Activated naive CD4-positive, alpha-beta T cell (primary cell): ENCODE measurements at regions not wholly inside any gene's neighbourhood (a gene's known extent, or its start where the extent isn't known, plus 50 kb on each side); places are given as distances from the start of the nearest gene placed in this dataset.

Source experiments
- DNase-seq, 4 experiments: peaks; one replicate each; lab custom pipeline; 2025; lab: John Stamatoyannopoulos, UW

DNA sequence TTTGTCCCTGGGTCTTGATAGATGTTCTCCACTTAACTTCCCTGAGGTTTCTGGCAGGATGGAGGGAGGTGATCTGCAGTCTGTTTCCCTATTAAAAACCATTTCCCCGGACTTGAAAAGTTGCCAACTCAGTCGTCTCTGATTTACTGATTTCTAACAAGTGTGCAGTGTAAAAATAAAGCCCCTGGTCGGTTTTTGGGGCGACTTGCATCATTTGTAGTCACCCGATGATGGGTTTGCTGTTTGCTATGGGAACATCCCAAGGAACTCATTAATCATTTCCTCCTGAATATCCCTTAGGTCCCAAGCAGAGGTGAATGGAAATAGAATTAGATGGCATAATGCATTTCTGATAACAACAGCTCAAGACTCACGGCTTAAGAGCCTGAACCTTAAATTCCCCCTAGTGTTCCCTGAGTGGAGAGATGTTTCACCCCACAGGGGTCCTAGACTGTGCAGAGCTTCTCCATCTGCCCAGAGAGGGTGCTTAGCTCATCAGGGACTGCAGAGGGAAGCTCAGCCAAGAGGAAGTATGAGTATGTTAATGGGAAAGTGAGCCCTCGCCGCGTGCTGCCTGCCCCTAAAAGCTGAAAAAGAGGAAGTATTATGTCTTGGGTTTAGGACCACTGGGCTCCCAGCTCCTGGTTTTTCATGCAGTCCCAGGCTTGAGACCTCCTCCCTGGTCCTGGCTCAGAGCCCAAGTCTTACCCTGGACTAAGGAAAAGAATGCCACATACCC lies 115.1 kb upstream of the DAP start:
- no peak for DNase-seq

DNA sequence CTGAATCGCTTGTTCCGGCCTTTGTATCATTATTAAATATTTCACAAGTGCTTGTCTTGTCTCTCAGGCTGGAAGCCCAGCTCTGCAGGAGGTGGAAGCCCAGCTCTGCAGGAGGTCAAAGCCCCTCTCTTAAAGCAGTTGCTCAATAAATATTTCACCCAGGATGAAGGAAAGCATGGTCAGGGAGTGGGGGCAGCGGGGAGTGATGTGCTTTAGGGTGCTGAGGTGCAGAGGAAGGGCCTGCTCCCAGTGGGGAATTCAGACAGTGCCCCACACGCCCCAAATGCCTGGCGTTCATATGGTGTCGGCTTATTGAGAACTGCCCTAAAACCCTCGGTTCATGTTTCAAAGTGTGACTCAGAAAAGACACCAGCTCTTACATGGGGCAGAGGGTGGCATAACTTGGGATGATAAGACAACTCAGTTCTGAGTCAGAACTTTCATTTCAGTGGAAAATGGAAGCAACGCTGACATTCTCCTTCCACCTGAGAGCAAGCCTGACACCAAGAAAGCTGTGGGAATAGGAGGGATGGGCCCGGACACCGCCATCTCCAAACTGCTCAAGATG lies 114.3 kb upstream of the DAP start:
- no peak for DNase-seq

DNA sequence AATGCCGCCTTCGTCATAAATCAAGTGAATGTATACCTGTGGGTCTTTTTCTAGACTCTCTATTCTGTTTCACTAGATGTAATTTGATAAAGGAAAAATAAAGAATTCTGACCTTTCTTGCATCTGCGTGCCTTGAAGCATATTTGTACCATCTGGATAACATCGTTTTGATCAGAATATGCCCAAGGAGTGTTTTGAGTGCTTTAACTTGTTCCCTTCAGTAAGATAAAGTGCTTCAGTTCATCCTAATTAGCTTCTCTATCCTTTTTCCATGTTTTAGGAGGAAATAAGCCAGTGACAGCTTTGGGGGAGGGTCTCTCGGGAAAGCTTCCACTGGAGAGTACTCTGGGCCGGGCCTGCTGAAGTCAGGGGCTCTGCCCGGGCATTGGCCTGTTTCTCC lies 113.5 kb upstream of the DAP start:
- DNase-seq = no peak

DNA sequence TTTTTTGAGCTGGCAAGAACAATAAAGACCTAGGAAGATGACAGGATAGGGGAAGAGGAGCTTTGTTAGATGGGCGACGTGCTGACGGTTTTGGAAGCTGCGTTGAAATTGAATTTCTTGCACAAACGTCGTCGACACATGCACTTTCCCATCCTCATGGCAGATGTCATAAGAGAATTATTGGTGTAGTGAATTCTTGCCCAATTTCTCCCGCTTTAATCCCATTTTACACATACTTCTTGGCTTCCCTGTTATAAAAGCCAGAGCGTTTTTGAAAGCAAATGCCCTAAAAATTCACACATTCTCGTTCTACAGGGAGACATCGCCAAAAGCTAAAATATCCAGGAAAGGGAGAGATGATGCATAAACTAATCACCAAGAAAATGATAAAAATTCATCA lies 109.8 kb upstream of the DAP start:
- no peak for DNase-seq

DNA sequence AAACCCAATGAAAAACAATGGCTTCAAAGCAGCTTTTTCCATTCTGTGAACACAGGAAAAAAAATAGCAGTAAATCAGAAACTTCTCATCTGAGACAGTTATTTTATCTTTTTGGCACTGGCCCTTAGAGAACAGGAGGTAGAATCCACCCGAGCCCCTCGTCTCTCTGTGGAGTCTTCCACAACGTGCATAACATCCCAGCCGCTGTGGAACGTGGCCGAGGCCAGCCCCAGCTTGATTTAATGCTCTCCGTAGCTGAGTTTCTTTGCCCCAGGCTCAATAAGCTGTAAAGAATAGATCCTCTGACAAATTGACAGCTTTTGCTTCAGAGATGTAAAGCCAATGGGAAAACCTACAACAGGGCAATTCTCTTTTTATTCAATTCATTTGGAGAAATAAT lies 107.9 kb upstream of the DAP start:
- no peak for DNase-seq

DNA sequence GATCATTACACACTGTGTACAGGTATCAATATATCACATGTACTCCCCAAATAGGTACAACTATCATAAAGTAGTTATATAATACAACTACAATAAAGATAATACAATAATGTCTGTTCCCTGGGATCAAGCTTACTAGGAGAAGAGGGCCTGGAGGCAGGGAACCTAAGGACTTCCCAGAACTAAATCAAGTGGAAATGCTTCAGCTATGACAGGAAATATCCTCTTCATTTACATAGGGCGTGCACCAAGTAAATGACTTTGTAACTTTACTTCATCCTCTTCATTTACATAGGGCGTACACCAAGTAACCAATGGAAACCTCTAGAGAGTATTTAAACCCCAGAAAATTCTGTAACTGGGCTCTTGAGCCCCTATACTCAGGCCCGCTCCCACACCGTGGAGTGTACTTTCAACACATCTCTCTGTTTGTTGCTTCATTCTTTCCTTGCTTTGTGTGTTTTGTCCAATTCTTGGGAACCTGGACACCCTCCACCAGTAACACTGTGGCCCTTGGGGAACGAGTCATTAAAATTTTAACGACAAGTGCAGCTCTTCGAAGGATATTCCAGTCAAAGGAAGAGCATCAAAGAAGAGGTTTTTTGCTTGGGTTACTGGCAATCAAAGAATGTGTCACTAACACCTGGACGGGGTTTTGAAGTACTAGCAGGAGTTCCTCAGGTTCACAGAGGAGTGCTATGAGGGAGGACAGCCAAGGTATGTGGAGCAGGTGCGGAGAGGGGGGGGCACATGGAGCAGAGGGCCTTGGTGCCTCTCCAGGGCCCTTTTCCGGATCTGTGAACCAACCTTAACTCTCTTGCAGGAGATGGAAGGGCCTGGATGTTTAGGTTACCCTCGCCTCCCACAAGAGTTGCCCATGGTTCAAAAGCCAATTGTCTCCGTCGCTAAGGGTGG lies 106.6 kb upstream of the DAP start:
- no peak for DNase-seq

DNA sequence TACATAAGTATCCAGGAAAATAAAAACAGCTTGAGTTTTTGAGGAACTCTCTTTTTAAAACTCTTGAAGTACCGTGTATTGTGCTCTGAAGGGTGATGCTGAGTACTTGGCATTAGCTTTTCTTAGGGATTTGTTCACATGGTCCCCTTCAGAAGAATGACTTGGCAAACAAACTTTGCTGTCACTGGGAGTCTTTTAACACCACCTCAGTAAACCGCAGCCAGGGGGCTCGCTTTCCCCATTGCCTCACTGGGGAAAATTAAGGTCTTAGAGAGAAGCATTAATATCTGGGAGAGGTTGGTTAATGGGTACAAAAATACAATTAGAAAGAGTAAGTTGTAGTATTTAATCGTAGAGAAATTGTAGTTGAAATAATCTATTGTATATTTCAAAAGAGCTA lies 105.9 kb upstream of the DAP start:
- DNase-seq = no peak

DNA sequence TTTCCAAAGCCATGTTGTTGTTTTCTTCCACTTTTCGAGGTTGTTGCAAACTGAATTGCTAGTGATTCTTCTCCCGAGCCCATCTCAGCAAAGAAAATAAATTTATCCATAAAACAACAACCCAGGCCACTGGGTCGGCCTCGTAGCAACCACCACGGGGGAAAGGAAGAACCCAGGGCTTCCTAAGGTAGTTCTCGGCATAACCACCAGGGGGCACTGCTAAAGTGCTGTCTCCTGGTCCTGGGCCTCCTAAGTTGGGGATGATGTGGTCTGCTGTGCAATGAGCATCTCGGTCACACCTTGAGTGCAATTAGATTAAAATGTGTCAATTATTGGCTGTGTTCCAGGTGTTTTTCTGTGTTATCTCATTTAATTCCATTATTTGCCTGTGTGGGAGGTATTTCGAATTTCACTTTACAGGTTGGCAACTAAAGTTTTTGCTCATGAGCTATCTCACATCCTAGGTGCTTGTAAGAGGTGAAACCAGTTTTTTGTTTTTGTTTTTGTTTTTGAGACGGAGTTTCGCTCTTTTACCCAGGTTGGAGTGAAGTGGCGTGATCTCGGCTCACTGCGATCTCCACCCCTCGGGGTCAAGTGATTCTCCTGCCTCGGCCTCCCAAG lies 102.8 kb upstream of the DAP start:
- DNase-seq = peak in 3 of 4 experiments; percentile 7 to 16 (median 12)

DNA sequence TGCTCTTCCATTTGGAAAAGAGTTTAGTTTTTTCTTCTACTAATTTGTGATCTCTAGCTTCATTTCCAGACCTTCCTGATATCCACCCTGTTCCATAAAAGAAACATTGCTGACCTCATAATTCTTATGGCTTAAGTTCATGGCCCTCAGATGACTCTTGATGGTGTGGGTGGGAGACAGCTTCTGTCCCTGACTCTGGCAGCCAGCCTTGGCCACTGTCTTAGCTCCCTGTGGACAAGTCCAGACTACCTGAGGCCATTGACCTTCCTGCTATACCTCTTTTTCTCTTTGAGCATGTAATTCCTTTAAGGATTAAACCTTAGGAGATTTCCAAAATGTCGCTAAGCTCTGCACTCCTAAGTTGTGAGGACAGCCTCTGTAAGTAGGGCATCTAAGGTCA lies 101.1 kb upstream of the DAP start:
- DNase-seq = no peak

DNA sequence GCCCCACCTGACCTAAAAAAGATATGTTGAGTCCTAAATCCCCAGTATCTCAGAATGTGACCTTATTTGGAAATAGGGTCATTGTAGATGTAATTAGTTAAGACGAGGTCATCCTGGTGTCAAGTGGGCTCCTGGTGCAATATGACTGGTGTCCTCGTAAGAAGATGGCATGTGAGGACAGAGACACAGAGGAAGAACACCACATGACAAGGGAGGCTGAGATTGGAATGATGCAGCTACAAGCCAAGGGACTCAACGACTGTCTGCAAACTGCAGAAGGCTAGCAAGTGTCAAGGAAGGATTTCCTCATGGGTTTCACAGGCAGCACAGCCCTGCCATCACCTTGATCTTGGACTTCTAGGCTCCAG lies 100.4 kb upstream of the DAP start:
- no peak for DNase-seq

DNA sequence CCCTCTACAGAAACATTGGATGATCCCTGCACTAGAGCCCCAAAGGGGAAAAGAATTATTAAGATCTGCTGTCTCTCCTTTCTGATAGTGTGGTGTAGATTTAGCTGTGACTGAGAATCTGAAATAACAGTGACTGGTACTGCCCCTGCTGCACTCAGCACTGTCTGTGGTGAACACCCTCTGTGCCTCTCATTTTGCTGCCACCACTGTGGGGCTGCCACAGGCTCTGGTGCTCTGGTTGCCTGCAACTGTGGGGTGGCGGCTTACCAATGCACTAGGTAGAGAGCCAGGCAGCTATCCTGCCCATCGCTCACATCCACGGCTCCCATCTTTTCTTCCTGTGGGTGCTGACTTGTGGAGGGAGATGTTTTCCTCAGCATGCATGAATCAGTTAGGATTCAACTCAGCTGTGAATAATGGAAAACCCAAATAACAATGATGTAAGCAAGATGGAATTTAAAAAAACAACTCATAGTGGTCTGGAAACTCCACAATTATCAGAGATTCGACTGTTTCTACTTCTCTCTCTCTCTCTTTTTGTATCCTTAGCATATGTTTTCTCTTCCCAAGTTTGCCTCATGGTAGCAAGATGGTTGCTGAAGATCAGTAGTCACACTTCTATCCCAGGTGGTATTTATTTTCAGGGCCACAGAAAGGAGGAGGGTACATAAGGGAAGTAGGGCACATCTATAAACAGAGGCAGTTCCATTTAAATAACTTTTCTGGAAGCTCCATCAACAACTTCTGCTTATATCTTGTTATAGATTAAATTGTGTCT lies 99.8 kb upstream of the DAP start:
- no peak for DNase-seq

DNA sequence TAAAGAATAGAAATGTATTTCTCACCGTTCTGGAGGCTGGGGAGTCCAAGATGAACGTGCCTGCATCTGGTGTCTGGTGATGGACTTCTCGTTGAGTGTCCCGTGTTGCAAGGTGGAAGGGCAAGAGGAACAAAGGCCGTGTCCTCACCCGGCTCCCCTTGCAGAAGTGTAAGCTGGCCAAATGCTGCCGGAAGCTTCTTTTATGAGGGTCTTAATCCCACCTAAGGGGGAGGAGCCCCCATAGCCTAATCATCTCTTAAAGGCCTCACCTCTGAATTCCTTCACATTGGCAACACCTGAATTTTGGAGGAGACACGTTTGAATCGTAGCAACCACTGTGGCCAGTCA lies 99.1 kb upstream of the DAP start:
- DNase-seq = no peak

DNA sequence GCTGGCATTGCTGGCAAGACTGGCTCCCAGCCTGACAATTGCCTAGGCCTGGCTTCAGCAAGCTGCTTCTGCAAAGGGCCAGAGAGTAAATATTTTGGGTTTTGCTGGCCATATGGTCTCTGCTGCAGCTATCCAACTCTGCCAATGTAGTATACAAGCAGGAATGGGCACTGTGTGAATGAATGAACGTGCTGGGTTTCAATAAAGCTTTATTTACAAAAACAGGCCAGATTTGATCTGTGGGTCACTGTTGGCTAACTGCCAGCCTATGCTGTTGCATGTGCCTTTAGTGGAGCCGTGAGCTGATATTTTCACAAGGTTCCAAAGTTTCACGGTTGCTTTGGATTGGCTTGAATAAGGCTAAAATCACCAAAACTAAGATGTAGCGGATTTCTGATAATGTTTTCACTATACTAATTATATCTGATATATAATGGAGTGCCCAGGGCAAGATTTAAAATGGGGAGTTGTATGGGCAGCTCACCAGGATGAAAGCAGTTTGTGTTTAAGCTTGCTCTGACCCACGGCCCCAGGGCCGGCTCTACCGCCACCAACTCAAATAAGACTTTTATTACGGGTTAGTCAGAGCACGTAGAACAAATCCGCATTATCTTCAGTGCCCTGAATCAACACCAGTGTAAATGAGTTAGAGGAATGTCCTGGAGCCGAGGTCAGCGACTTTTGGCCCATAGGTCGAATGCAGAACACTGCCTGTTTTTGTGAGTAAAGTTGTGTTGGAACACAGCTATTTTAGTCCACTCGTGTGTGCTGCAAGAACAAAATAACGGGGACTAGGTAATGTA lies 98.6 kb upstream of the DAP start:
- DNase-seq = no peak

DNA sequence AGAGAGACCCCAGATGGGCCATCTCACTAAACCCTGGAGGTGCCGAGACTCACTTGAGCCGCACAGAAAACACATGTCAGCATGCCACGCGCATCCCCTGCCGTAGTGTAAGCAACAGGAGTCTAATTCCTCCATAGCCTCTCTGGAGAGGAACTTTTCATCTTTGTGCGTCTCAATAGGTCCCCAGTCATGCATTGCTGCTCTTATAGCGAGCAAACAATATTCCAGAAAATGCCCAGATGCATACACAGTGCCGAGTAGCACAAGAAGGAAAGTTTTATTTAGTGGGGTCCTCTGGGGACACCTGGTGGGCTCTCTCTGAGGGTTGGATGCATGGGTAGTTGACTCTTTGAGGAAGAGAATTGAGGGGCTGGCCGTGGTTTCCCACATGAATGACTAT lies 97.9 kb upstream of the DAP start:
- no peak for DNase-seq

DNA sequence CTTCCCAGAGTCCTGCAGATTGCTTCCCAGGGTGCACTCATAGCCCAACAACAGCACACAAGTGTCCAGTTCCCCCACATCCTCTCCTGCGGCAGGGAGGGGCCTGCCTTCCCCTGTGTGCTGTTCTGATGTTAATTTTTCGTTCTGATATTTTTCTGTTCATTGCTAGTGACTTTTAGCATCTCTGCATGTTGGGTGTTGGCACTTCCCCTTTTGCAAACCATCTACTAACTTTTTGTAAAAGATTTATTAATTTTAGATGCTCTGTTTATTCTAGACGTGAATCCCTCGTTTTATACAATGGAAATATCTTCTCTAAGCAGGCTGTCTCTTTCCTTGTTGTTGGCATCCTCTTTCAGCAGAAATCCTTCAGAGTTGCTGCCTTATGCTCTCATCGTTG lies 97.3 kb upstream of the DAP start:
- DNase-seq = no peak

DNA sequence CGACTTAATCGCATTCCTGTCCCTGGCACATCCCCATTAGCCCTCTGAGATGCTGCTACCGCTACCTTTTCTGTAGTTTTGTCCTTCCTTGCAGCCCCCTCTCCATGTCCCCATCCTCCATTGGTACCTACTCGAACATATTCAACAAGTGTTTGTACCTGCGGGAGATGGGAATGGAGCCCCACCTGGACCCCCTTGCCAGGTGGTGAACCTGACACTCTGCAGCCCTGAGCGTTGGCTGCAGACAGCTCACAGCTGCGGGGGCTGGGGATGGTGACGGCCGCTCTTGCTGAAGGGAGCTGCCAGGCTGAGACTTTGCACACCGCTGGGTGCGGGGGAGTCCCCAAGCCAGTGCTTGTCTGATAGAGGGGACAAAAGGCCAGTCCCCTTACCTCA lies 96.3 kb upstream of the DAP start:
- no peak for DNase-seq

DNA sequence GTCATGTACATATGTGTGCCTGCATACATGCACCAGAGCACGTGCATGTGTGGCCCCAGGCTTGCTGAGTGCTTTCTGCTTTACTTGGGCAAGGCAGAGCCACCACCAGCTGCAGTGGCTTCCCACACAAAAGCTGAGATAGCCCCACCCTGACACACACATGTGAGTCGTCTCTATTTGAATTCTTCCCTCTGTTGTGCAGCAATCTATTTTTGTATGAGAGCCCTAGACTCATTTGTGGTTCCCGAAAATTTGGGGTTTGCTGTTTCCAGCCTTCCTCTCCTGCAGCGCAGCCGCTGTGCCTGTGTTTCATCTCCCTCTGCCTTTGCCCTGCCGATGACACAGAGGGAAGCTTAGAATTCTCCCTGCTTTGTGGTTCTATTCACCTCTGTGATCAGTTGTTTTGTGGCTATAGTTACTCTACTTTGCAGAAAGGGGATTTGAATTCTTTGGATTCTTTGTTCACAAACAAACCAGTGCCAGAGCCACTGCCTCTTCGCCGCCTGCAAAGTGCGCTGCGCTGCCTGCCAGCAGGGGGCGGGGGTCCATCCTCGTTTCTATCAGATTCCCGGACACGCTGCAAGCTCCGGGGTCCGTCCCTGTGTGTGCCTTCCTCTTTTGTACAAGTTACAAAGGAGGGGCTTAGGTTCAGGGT lies 95.8 kb upstream of the DAP start:
- DNase-seq = peak in 1 of 4 experiments; percentile 9

DNA sequence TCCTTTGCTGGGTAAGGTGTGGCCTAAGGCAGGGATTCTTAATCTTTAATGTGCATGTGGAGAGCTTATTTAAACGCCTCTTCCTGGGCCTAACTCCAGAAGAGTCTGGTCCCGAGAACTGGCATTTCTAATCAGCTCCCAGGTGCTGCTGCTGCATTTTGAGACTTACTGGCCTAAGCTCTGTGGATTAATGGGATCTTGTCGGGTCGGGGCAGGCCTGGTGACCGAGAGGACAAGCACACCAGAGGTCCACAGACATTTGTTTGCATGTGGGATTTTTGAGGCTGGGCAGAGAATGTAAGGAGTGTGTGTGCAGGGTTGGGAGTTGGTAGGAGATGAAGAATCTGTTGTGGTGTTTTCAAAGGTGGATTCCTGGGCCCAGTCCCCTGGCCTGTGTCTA lies 95.0 kb upstream of the DAP start:
- no peak for DNase-seq

DNA sequence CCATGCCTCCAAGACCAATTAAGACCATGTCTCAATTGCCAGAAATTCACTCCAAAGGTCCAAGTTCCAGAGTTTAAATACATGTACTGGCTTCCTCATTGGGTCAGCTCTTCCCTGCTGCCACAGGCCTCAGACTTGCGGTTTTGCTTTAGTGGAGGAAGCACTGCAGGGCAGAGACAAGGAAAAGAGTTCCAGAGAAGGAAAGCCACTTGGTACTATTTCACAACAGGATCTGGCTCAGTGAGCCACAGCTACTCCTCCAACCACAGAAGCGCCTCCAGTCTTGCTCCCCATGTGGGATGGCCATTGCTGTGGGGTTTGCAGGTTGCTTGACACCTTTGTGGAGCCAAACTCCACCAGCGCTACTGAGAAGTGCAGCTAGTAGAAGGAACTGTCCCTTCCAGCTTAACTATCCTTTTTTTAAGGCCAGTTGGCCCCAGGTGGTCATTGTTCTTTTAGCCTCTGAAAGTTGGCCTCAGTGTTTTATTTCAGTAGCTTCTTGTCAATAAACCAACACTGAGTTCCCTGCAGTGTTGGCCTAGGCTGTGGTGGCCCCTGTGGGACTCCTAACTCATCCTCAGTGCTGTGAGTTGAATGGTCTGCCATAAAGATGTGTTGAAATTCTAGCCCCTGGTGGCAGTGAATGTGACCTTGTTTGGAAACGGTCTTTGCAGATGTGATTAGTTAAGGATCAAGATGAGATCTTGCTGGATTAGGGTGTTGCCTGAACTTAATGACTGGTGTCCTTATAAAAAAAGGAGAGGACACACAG lies 93.7 kb upstream of the DAP start:
- DNase-seq = no peak

DNA sequence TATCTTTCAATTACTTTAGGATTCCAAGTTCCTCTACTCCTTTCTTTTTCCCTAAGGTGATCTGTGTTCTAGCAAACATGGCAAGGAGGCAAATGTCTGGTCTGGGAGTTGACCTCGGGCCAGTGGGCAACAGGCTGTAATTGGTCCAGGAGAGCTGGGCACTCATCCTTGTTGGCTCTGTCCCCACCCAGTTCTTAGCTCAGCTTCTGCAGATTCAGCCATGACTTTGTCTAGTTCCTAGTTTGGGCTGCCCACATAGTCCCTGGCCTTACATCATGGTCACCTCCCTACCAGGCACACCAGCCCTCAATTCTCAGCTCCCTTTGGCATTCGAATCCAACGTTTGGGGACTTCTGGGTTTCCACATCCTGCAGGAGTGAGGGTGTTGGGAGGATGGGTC lies 92.1 kb upstream of the DAP start:
- no peak for DNase-seq
